Endothelial cell of umbilical vein (primary cell): ENCODE measurements at regions not wholly inside any gene's neighbourhood (a gene's known extent, or its start where the extent isn't known, plus 50 kb on each side); places are given as distances from the start of the nearest gene placed in this dataset.

ENCODE experiments used
- BruUV-seq: library from RNA; stranded (reverse); fragments of 400-500 nt; replicated peaks from 2 replicates; lab custom pipeline; 2021; lab: Mats Ljungman, UMichigan
- CTCF ChIA-PET: fragments of 300-600, 350-600 bp; sonication (Branson Sonifier 250); formaldehyde crosslinking; loops from one replicate; lab custom pipeline; 2021; ENCODE audit warnings: antibody characterized with exemption, inconsistent platforms; lab: Charles Lee
- POLR2A ChIA-PET: fragments of 300-600, 350-600 bp; sonication (Branson Sonifier 250); formaldehyde crosslinking; loops from one replicate; lab custom pipeline; 2021; ENCODE audit warnings: antibody characterized with exemption, inconsistent platforms; lab: Charles Lee
- DNase-seq: peaks from one replicate; pipeline ENCODE4 v3.0.0-alpha.2; 2011; ENCODE audit warnings: low read depth, low spot score
- FAIRE-seq: peaks from 2 replicates; lab custom pipeline; 2011; peaks lifted over from hg19 to GRCh38; lab: Jason Lieb, UNC
- H2AFZ ChIP-seq: 2 replicates; pipeline ENCODE4 v1.6.0; 2012; ENCODE audit warnings: low read depth, low read length, control low read depth, inconsistent platforms
- H3K27ac ChIP-seq: 2 replicates; pipeline ENCODE4 v1.5.1; 2011; ENCODE audit warnings: low read depth, mild to moderate bottlenecking, control low read depth, low read length, moderate library complexity; ENCODE audit not compliant: insufficient read depth
- H3K27me3 ChIP-seq, 2 experiments: 2 replicates each; pipeline versions ENCODE4 v1.6.0 to v1.6.1; 2011; ENCODE audit warnings: low read length in 2 of 2, mixed read lengths in 1 of 2; ENCODE audit not compliant: control insufficient read depth in 2 of 2, insufficient read depth in 2 of 2
- H3K36me3 ChIP-seq, 2 experiments: 2 replicates in 1 of 2; 3 replicates in 1 of 2; pipeline ENCODE4 v1.5.1; 2011; ENCODE audit warnings: low read length in 2 of 2, mild to moderate bottlenecking in 1 of 2, moderate library complexity in 1 of 2; ENCODE audit not compliant: control insufficient read depth in 2 of 2, insufficient read depth in 2 of 2; ENCODE audit errors: extremely low read depth in 1 of 2
- H3K4me1 ChIP-seq: 3 replicates; pipeline ENCODE4 v1.5.1; 2011; ENCODE audit warnings: mild to moderate bottlenecking, low read length; ENCODE audit not compliant: control insufficient read depth, insufficient read depth; ENCODE audit errors: extremely low read depth
- H3K4me2 ChIP-seq: 2 replicates; pipeline ENCODE4 v1.6.1; 2011; ENCODE audit warnings: low read length, control low read depth, mixed read lengths; ENCODE audit not compliant: insufficient read depth
- H3K4me3 ChIP-seq, 3 experiments: fragments of 200-600 bp in 1 of 3; sonication (generic), shearing (Covaris generic) in 1 of 3; replicated peaks in 1 of 3; 2 replicates each; pipeline ENCODE4 v1.5.1; 2011 to 2016; ENCODE audit warnings: control low read depth in 3 of 3, low read length in 3 of 3, mild to moderate bottlenecking in 2 of 3, inconsistent platforms in 1 of 3, low read depth in 1 of 3, moderate library complexity in 1 of 3; ENCODE audit not compliant: insufficient read depth in 1 of 3
- H3K79me2 ChIP-seq: 2 replicates; pipeline ENCODE4 v1.6.0; 2012; ENCODE audit warnings: low read length, inconsistent platforms; ENCODE audit not compliant: control insufficient read depth, insufficient read depth
- H3K9ac ChIP-seq: replicated peaks from 2 replicates; pipeline ENCODE3; 2011; ENCODE audit warnings: low read length, control low read depth; ENCODE audit not compliant: insufficient read depth; ENCODE audit errors: extremely low read depth
- H3K9me1 ChIP-seq: replicated peaks from 3 replicates; pipeline ENCODE4 v1.6.0; 2011; ENCODE audit warnings: mild to moderate bottlenecking, low read length; ENCODE audit not compliant: control insufficient read depth, insufficient read depth; ENCODE audit errors: extremely low read depth
- H3K9me3 ChIP-seq: replicated peaks from 2 replicates; pipeline ENCODE4 v1.5.1; 2012; ENCODE audit warnings: low read length, inconsistent platforms; ENCODE audit not compliant: control insufficient read depth, insufficient read depth
- H4K20me1 ChIP-seq: replicated peaks from 2 replicates; pipeline ENCODE3; 2011; ENCODE audit warnings: mild to moderate bottlenecking, low read length; ENCODE audit not compliant: control insufficient read depth, insufficient read depth; ENCODE audit errors: extremely low read depth
- EZH2 ChIP-seq: IDR thresholded peaks from 2 replicates; pipeline ENCODE4 v1.6.1; 2012; ENCODE audit warnings: borderline replicate concordance, low read depth, mild to moderate bottlenecking, moderate library complexity, low read length, inconsistent platforms; ENCODE audit not compliant: severe bottlenecking
- FOS ChIP-seq: IDR thresholded peaks from 2 replicates; pipeline ENCODE4 v1.6.1; 2011; ENCODE audit warnings: mild to moderate bottlenecking, low read length, moderate library complexity, borderline replicate concordance; ENCODE audit not compliant: insufficient read depth
- GATA2 ChIP-seq: IDR thresholded peaks from 2 replicates; pipeline ENCODE4 v1.7.0; 2011; ENCODE audit warnings: low read depth, mild to moderate bottlenecking, moderate library complexity, mixed read lengths, low read length; ENCODE audit not compliant: insufficient read length, insufficient read depth
- JUN ChIP-seq: IDR thresholded peaks from 2 replicates; pipeline ENCODE4 v1.6.1; 2011; ENCODE audit warnings: borderline replicate concordance, low read depth; ENCODE audit not compliant: insufficient read length, insufficient read depth
- MYC ChIP-seq: IDR thresholded peaks from one replicate; pipeline ENCODE4 v1.6.1; 2011; ENCODE audit warnings: mild to moderate bottlenecking, low read depth, low read length
- POLR2A ChIP-seq: IDR thresholded peaks from 2 replicates; pipeline ENCODE4 v1.6.1; 2012; ENCODE audit warnings: low read depth, mild to moderate bottlenecking, control low read depth, low read length
- POLR2AphosphoS5 ChIP-seq: IDR thresholded peaks from 2 replicates; pipeline ENCODE4 v1.6.1; 2012; ENCODE audit warnings: low read depth, mild to moderate bottlenecking, control low read depth, low read length, moderate library complexity; ENCODE audit not compliant: insufficient read depth
- dilution Hi-C: fragments of 300-500 bp; cut with MboI; formaldehyde crosslinking; loops from one replicate; pipeline ENCODE4 v1.15.0; 2019; ENCODE audit warnings: low sequenced_read_pairs; ENCODE audit not compliant: extremely low pct_ligation_motif_present
- intact Hi-C: fragments of 100-400 bp; cut with micrococcal nuclease; formaldehyde crosslinking; loops from one replicate; pipeline ENCODE4 v1.10.0; 2022
- TF ChIP-seq, protein P1 (sequence below): IDR thresholded peaks from 2 replicates; pipeline ENCODE4 v1.6.1; 2011; ENCODE audit not compliant: insufficient read depth, insufficient read length
- TF ChIP-seq, protein P2 (sequence below), 2 donors: IDR thresholded peaks; 1 replicate in 1 of 2; 2 replicates in 1 of 2; pipeline ENCODE4 v1.5.1; 2011; ENCODE audit warnings: low read length in 2 of 2, mild to moderate bottlenecking in 2 of 2, moderate library complexity in 2 of 2, control low read depth in 1 of 2, inconsistent platforms in 1 of 2, low read depth in 1 of 2; ENCODE audit not compliant: insufficient read depth in 1 of 2; ENCODE audit errors: extremely low read depth in 1 of 2

DNA sequence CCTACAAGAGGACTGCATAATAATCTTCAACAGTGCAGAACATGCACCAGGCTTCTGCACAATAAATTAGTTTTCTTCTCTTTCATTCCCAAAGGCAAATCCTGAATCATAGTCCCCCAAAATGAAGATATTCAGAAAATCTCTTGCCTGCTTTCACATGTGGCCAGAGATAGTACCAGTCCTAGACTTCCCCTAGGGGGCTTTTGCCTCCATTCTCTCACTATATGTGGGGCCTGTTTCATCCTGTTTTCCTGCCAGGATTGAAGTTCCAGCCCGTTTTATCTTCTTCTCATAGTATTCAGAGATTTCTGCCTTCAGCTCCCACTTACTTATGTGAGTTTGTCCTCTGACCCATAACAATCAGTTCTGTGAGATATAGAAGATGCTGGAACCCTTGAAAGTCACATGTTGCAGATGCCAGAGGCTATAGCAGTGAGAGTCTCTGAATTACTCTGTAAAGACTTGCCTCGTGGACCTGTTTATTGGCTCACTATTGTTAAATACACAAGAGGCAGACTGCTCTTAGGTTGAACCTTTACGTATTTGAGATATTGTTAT, 421.9 kb upstream of the PCDH9 start:
- BruUV-seq, result no TSS peak
- no peaks in the 10 kb centered on the region for H3K9me3 ChIP-seq
- no peak overlapping the region for H3K27ac ChIP-seq
- no peak for TF ChIP-seq MYC
- no peak for TF ChIP-seq JUN
- no peak for TF ChIP-seq POLR2A
- TF ChIP-seq, protein P1, sequence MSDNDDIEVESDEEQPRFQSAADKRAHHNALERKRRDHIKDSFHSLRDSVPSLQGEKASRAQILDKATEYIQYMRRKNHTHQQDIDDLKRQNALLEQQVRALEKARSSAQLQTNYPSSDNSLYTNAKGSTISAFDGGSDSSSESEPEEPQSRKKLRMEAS, result no peak
- no peak for TF ChIP-seq FOS
- TF ChIP-seq, protein P2, sequence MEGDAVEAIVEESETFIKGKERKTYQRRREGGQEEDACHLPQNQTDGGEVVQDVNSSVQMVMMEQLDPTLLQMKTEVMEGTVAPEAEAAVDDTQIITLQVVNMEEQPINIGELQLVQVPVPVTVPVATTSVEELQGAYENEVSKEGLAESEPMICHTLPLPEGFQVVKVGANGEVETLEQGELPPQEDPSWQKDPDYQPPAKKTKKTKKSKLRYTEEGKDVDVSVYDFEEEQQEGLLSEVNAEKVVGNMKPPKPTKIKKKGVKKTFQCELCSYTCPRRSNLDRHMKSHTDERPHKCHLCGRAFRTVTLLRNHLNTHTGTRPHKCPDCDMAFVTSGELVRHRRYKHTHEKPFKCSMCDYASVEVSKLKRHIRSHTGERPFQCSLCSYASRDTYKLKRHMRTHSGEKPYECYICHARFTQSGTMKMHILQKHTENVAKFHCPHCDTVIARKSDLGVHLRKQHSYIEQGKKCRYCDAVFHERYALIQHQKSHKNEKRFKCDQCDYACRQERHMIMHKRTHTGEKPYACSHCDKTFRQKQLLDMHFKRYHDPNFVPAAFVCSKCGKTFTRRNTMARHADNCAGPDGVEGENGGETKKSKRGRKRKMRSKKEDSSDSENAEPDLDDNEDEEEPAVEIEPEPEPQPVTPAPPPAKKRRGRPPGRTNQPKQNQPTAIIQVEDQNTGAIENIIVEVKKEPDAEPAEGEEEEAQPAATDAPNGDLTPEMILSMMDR (IDR thresholded peaks at IDR 0.05; ENCODE audit: extremely low read depth in 1 of 2, insufficient read depth in 1 of 2, low read depth in 1 of 2, low read length in 2 of 2), result no peak
- TF ChIP-seq EZH2, result no peak
- TF ChIP-seq GATA2, result no peak
- no peak for TF ChIP-seq POLR2AphosphoS5
- H3K4me2 ChIP-seq, result no peak overlapping the region
- intact Hi-C loops (no loop called here), dilution Hi-C loops (no loop called here)
- no peaks in the 10 kb centered on the region for H3K9me1 ChIP-seq
- H3K27me3 ChIP-seq, result no peaks in the 10 kb centered on the region
- H3K36me3 ChIP-seq, result no peaks in the 10 kb centered on the region
- ChIA-PET CTCF (no interaction called here), POLR2A (no interaction called here)
- no peaks in the 10 kb centered on the region for H3K79me2 ChIP-seq
- DNase-seq (no peak), FAIRE-seq (no peak)
- no peak overlapping the region for H3K9ac ChIP-seq
- no peaks in the 10 kb centered on the region for H4K20me1 ChIP-seq
- no peaks in the 10 kb centered on the region for H3K4me1 ChIP-seq
- no peak overlapping the region for H2AFZ ChIP-seq
- no peak overlapping the region for H3K4me3 ChIP-seq
